ENCODE measurements at regions not wholly inside any gene's neighbourhood (a gene's known extent, or its start where the extent isn't known, plus 50 kb on each side); places are given as distances from the start of the nearest gene placed in this dataset.

DNA sequence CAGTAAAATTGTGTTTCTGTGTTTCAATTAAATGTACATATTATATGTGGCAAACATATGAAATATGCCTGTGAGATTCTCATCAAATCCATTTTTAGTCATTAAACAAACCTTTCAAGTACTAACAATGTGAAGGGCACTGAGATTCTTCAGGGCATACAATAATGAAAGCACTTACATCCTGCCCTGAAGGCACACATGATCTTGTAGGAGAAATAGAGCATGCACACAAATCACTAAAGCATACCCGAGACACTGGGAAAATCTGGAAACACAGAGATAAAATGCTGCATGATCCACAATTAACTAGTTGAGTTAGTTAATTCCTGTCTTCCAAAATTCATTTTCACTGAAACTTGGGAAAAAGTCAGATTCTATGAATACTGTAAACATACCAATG is 810.5 kb upstream of the NECTIN3 start:
- TF ChIP-seq, protein P1, sequence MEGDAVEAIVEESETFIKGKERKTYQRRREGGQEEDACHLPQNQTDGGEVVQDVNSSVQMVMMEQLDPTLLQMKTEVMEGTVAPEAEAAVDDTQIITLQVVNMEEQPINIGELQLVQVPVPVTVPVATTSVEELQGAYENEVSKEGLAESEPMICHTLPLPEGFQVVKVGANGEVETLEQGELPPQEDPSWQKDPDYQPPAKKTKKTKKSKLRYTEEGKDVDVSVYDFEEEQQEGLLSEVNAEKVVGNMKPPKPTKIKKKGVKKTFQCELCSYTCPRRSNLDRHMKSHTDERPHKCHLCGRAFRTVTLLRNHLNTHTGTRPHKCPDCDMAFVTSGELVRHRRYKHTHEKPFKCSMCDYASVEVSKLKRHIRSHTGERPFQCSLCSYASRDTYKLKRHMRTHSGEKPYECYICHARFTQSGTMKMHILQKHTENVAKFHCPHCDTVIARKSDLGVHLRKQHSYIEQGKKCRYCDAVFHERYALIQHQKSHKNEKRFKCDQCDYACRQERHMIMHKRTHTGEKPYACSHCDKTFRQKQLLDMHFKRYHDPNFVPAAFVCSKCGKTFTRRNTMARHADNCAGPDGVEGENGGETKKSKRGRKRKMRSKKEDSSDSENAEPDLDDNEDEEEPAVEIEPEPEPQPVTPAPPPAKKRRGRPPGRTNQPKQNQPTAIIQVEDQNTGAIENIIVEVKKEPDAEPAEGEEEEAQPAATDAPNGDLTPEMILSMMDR (IDR thresholded peaks at IDR 0.05; ENCODE audit: insufficient read depth, low read length) = no peak
- TF ChIP-seq, protein P2, sequence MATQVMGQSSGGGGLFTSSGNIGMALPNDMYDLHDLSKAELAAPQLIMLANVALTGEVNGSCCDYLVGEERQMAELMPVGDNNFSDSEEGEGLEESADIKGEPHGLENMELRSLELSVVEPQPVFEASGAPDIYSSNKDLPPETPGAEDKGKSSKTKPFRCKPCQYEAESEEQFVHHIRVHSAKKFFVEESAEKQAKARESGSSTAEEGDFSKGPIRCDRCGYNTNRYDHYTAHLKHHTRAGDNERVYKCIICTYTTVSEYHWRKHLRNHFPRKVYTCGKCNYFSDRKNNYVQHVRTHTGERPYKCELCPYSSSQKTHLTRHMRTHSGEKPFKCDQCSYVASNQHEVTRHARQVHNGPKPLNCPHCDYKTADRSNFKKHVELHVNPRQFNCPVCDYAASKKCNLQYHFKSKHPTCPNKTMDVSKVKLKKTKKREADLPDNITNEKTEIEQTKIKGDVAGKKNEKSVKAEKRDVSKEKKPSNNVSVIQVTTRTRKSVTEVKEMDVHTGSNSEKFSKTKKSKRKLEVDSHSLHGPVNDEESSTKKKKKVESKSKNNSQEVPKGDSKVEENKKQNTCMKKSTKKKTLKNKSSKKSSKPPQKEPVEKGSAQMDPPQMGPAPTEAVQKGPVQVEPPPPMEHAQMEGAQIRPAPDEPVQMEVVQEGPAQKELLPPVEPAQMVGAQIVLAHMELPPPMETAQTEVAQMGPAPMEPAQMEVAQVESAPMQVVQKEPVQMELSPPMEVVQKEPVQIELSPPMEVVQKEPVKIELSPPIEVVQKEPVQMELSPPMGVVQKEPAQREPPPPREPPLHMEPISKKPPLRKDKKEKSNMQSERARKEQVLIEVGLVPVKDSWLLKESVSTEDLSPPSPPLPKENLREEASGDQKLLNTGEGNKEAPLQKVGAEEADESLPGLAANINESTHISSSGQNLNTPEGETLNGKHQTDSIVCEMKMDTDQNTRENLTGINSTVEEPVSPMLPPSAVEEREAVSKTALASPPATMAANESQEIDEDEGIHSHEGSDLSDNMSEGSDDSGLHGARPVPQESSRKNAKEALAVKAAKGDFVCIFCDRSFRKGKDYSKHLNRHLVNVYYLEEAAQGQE (IDR thresholded peaks at IDR 0.05; ENCODE audit: insufficient replicate concordance, low read depth) = no peak
- TF ChIP-seq POLR2AphosphoS5 (IDR thresholded peaks at IDR 0.05; ENCODE audit: low read depth) = no peak
